Bronchial epithelial cell (primary cell): ENCODE measurements at regions not wholly inside any gene's neighbourhood (a gene's known extent, or its start where the extent isn't known, plus 50 kb on each side); places are given as distances from the start of the nearest gene placed in this dataset.
A peak's percentile ranks its signal among the peaks of the same experiment; 100 is the strongest.

Source experiments
- DNase-seq: peaks from one replicate; pipeline ENCODE4 v3.0.0-alpha.2; 2010; ENCODE audit warnings: low read depth
- FAIRE-seq: peaks from 2 replicates; lab custom pipeline; 2011; peaks lifted over from hg19 to GRCh38; lab: Jason Lieb, UNC
- H3K27me3 ChIP-seq: 2 replicates; pipeline ENCODE4 v1.5.1; 2011; ENCODE audit warnings: low read length; ENCODE audit not compliant: control insufficient read depth, insufficient read depth
- H3K36me3 ChIP-seq: 2 replicates; pipeline ENCODE4 v1.5.1; 2011; ENCODE audit warnings: low read length; ENCODE audit not compliant: control insufficient read depth, insufficient read depth
- H3K4me3 ChIP-seq: 2 replicates; pipeline ENCODE4 v1.5.1; 2011; ENCODE audit warnings: mild to moderate bottlenecking, low read depth, low read length, control low read depth
- CTCF ChIP-seq: IDR thresholded peaks from 2 replicates; pipeline ENCODE4 v1.5.1; 2011; ENCODE audit warnings: mild to moderate bottlenecking, moderate library complexity, low read length, control low read depth, inconsistent platforms; ENCODE audit not compliant: insufficient read depth, severe bottlenecking

DNA sequence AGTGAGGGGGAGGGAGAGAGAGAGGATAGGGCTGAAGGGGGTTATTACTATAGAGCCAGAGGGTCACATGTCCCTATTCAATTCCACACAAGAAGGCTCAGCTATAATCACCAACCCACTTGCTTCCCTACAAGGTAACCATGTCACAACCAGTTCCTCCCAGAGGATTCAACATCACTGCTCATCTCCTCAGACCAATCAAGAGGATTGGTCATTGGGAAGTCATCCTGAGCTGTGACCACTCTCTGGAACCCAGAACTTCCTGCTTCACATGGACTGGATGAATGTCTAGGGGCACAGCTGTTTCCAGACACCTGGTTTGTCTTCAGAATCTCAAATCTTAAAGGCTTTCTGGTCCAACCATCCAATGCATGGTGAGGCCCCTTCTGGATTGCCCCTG lies 154.9 kb upstream of the SDK2 start:
- FAIRE-seq (peak; percentile 60), DNase-seq (no peak)
- TF ChIP-seq CTCF: no peak
- H3K36me3 ChIP-seq: no peaks in the 10 kb centered on the region
- H3K27me3 ChIP-seq: no peaks in the 10 kb centered on the region
- H3K4me3 ChIP-seq: no peak overlapping the region

GRCh38 chr17:73799781-73800627 lies 155.8 kb upstream of the SDK2 start:
- peak; percentile 69 for DNase-seq
- H3K27me3 ChIP-seq: no peaks in the 10 kb centered on the region
- no peak for TF ChIP-seq CTCF
- H3K4me3 ChIP-seq: no peak overlapping the region
- no peak for FAIRE-seq
- H3K36me3 ChIP-seq: no peaks in the 10 kb centered on the region

- TF ChIP-seq CTCF: no peak
- Histone ChIP-seq H3K36me3 (no peaks in the 10 kb centered on the region), H3K4me3 (no peak overlapping the region), H3K27me3 (no peaks in the 10 kb centered on the region)
- FAIRE-seq: no peak
- DNase-seq: no peak
Observed at GRCh38 chr17:73800893-73801292, 156.6 kb upstream of the SDK2 start.

DNA sequence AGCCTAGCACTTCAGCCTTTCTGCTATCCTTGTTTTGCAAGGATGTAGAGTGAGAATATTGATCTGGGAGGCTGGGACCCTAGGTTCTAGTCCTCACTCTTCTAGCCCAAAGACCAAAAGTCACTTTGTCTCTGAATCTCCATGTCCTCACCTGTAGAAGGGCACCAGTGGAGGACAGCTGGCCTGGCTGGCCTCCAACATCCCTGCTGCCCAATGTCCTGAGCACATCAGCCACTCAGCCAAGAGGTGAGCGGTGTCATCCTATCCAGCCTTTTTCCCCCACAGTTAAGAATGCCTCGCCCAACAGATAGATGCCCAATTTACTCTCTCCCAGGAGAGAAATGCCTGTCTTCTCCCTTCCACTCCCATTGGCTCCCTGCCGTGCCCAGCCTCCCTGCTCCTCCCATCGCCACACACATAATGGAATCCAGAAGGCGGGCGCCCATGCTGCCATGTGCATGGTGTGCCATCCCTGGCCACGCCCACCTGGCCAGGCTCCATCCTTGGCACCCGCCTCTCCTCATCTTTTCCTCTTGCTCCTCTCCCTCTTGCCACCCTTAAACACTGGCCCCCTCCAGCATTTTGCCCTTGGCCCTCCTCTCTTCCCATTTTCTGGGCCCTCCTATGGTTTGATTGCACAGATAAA lies 157.3 kb upstream of the SDK2 start:
- no peak for FAIRE-seq
- Histone ChIP-seq H3K36me3 (no peaks in the 10 kb centered on the region), H3K27me3 (no peaks in the 10 kb centered on the region), H3K4me3 (no peak overlapping the region)
- no peak for DNase-seq
- TF ChIP-seq CTCF: no peak

- Histone ChIP-seq H3K36me3 (no peaks in the 10 kb centered on the region), H3K27me3 (no peaks in the 10 kb centered on the region), H3K4me3 (no peak overlapping the region)
- FAIRE-seq (no peak), DNase-seq (no peak)
- TF ChIP-seq CTCF: no peak
Observed at GRCh38 chr17:73802314-73802713, 158.1 kb upstream of the SDK2 start.
